ENCODE measurements at regions not wholly inside any gene's neighbourhood (a gene's known extent, or its start where the extent isn't known, plus 50 kb on each side); places are given as distances from the start of the nearest gene placed in this dataset.

DNA sequence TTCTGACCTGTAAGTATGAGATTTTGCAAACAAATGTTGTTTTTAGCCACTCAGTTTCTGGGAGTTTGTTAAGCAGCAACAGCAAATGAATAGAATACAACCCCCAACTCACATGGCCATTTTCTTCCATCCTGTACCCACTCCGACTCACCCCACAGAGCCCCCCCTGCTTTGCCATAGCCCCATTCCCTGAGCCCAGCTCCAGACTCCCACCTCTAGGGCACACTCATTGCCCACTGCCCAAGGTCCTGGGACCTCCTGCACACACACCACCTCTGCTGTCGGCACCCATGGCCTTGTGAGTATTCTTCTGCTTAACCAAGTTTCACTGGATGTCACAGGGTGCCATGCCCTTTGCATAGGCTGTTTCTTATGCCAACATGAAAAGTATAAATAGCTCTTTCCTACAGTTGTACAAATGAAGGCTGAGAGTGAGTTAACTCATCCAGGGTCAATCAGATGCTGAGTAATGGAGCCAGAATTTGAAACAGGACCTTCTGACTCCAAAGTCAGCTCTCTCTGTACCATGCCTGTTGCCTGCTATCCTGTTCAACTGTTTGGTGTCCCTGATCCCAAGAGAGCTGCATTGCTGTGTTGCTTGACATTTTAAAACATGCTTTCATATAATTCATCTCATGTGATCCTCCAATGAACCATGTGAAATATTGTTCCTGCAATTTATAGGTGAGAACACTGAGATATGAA, 367.8 kb upstream of the ZMIZ1 start:
- Histone ChIP-seq H3K27me3 (ENCODE audit: insufficient read depth, low read length) (peaks cover 3% of the 10 kb centered on the region; the same call in 1 of the 2 replicates), H3K9ac (ENCODE audit: low read depth, low read length) (no peak overlapping the region), H3K4me3 (ENCODE audit: low read length) (no peak overlapping the region), H3K27ac (ENCODE audit: low read length) (no peak overlapping the region), H3K9me3 (ENCODE audit: insufficient read depth, low read depth, low read length) (no peaks in the 10 kb centered on the region), H3K36me3 (ENCODE audit: insufficient read depth, low read depth, low read length) (no peaks in the 10 kb centered on the region), H3K4me1 (ENCODE audit: insufficient read depth, low read length) (no peaks in the 10 kb centered on the region)

DNA sequence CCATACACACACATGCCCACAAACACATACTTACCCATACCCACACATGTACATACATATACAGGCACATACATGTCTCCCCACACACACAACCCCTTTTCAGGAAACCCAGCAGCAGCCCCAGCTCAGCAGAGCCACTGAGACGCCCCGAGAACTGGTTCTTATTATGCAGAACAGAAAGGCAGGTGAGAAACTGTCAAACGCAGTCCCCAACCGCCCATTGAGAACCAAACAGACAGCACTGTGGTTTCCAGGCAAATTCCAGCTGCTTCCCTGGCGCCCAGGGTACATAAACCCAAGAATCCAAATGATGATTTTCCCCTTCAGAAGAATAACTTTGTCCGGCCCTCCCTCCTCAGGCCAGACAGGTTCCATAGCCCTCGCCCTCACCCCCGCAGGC, 366.6 kb upstream of the ZMIZ1 start:
- H3K4me3 ChIP-seq (ENCODE audit: low read length): no peak overlapping the region
- H3K9ac ChIP-seq (ENCODE audit: low read depth, low read length): no peak overlapping the region
- no peak overlapping the region for H3K27ac ChIP-seq (ENCODE audit: low read length)
- H3K27me3 ChIP-seq (ENCODE audit: insufficient read depth, low read length): peaks cover 3% of the 10 kb centered on the region; the same call in 1 of the 2 replicates
- no peaks in the 10 kb centered on the region for H3K36me3 ChIP-seq (ENCODE audit: insufficient read depth, low read depth, low read length)
- H3K9me3 ChIP-seq (ENCODE audit: insufficient read depth, low read depth, low read length): no peaks in the 10 kb centered on the region
- no peaks in the 10 kb centered on the region for H3K4me1 ChIP-seq (ENCODE audit: insufficient read depth, low read length)

DNA sequence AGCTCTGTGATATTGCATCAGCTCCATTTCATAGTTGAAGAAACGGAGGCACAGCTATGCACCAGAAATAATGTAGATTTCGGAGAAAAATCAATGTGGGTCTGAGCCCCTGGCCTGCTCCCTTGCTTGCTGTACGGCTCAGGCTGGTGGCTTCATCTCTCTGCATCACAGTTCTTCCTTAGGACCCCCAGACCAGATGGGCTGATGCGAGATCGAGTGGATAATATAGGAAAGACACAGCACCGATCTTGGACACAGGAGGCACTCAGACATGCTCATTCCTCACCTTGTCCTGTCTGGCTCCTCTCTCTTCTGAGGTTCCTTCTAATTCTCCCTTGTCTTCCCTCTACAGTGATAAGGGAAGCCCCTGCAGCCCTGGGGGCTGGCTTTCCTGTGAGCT, 365.9 kb upstream of the ZMIZ1 start:
- no peak overlapping the region for H3K27ac ChIP-seq (ENCODE audit: low read length)
- no peaks in the 10 kb centered on the region for H3K4me1 ChIP-seq (ENCODE audit: insufficient read depth, low read length)
- no peak overlapping the region for H3K4me3 ChIP-seq (ENCODE audit: low read length)
- H3K36me3 ChIP-seq (ENCODE audit: insufficient read depth, low read depth, low read length): no peaks in the 10 kb centered on the region
- no peaks in the 10 kb centered on the region for H3K9me3 ChIP-seq (ENCODE audit: insufficient read depth, low read depth, low read length)
- peaks cover 3% of the 10 kb centered on the region; the same call in 1 of the 2 replicates for H3K27me3 ChIP-seq (ENCODE audit: insufficient read depth, low read length)
- no peak overlapping the region for H3K9ac ChIP-seq (ENCODE audit: low read depth, low read length)

DNA sequence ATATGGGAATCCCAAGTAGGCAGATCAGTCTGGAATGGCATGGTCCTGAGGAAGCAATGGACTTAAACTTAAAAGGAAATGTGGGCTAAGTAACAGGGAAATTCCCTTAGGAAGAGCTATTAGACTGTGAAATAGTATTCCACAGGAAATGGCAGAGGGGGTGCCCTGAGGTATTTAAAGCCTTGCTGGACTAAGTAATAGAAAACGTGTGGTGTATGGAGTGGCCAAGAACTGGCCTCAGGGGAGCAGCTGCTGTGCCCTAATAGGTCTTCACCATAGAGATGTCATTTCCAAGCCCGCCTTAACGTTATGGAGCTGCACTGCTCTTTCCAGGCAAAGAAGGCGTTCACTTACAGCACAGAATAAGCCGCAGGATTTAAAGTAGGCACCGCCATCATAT, 365.2 kb upstream of the ZMIZ1 start:
- no peaks in the 10 kb centered on the region for H3K36me3 ChIP-seq (ENCODE audit: insufficient read depth, low read depth, low read length)
- no peak overlapping the region for H3K9ac ChIP-seq (ENCODE audit: low read depth, low read length)
- no peaks in the 10 kb centered on the region for H3K4me1 ChIP-seq (ENCODE audit: insufficient read depth, low read length)
- no peak overlapping the region for H3K4me3 ChIP-seq (ENCODE audit: low read length)
- H3K9me3 ChIP-seq (ENCODE audit: insufficient read depth, low read depth, low read length): no peaks in the 10 kb centered on the region
- H3K27ac ChIP-seq (ENCODE audit: low read length): no peak overlapping the region
- H3K27me3 ChIP-seq (ENCODE audit: insufficient read depth, low read length): peaks cover 3% of the 10 kb centered on the region; the same call in 1 of the 2 replicates

DNA sequence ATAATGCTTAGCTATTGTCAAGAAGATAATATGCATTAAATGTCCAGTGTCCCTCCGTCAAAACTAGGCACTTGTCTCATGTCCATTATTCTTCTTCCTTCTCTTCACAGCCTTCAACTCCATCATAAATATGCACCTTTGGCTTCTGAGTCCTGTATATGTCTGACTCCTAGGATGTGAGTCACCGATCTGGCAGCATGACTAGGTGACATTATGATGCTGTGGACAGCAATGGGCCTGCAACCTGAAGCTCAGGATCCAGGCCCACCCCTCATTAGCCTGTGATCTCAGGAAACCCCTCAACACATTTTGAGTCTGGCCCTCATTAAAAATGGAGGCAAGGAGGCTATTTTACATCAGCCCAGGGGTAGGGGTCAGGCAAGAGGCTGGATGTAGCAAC, 362.5 kb upstream of the ZMIZ1 start:
- H3K27me3 ChIP-seq (ENCODE audit: insufficient read depth, low read length): peaks cover 3% of the 10 kb centered on the region; the same call in 1 of the 2 replicates
- no peaks in the 10 kb centered on the region for H3K9me3 ChIP-seq (ENCODE audit: insufficient read depth, low read depth, low read length)
- no peak overlapping the region for H3K4me3 ChIP-seq (ENCODE audit: low read length)
- H3K9ac ChIP-seq (ENCODE audit: low read depth, low read length): no peak overlapping the region
- H3K4me1 ChIP-seq (ENCODE audit: insufficient read depth, low read length): no peaks in the 10 kb centered on the region
- no peak overlapping the region for H3K27ac ChIP-seq (ENCODE audit: low read length)
- H3K36me3 ChIP-seq (ENCODE audit: insufficient read depth, low read depth, low read length): no peaks in the 10 kb centered on the region

DNA sequence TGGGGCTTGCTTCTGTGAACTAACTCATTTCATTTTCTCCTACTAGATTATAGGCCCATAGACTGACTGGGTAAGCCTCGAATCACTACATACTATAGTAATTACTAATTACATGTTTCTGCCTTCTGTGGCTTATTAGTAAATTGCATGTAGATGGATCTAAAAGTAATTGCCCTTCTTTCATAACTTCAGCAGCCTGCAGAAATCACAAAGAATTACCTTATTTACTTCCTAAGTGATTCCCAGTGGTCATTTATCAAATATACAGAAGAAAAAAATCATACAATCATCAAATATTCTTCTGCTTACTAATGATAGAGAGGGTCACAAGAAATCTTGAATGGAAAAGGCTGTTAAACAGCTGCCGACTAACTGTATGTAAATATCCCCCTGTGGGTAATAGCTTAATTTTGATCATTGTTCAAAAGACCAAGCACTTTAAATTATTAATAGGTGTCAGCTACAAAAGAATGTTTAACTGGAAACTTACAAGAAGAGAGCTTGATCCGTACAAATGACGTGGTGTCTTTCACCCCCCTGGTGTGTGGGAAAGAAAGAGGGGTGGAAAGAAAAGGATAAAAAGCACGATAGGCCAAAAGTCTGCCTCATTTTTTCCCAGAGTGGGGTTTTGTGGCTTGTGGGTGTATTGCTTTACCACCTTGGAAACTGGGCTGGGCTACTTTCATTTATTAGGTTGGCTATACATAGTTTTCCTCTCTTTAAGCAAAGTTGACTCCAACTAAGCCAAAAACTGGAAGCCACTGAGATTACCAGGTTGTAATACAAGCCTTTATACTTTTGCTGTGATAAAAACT, 361.8 kb upstream of the ZMIZ1 start:
- Histone ChIP-seq H3K4me3 (ENCODE audit: low read length) (no peak overlapping the region), H3K4me1 (ENCODE audit: insufficient read depth, low read length) (no peaks in the 10 kb centered on the region), H3K9me3 (ENCODE audit: insufficient read depth, low read depth, low read length) (no peaks in the 10 kb centered on the region), H3K36me3 (ENCODE audit: insufficient read depth, low read depth, low read length) (no peaks in the 10 kb centered on the region), H3K27ac (ENCODE audit: low read length) (no peak overlapping the region), H3K27me3 (ENCODE audit: insufficient read depth, low read length) (peaks cover 3% of the 10 kb centered on the region; the same call in 1 of the 2 replicates), H3K9ac (ENCODE audit: low read depth, low read length) (no peak overlapping the region)

DNA sequence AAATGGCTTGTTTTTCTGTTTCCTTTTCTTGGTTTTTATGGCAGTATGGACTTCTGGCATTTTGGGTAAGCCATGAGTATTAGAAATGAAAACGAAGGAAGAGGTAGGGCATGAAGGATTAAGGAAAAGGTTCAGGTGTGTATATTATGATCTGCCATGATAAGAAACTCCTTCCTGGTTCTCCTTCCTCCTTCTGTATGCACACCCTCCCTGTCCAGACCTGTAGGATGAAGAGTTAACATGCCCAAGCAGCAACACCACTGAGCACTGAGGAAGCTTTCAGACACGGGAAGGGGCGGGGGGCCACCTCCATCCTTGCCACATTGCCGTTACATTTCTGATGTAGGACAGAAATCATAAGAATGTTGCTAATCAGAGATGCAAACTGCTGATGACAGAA, 361.0 kb upstream of the ZMIZ1 start:
- Histone ChIP-seq H3K27ac (ENCODE audit: low read length) (no peak overlapping the region), H3K27me3 (ENCODE audit: insufficient read depth, low read length) (peaks cover 3% of the 10 kb centered on the region; the same call in 1 of the 2 replicates), H3K9me3 (ENCODE audit: insufficient read depth, low read depth, low read length) (no peaks in the 10 kb centered on the region), H3K4me3 (ENCODE audit: low read length) (no peak overlapping the region), H3K9ac (ENCODE audit: low read depth, low read length) (no peak overlapping the region), H3K36me3 (ENCODE audit: insufficient read depth, low read depth, low read length) (no peaks in the 10 kb centered on the region), H3K4me1 (ENCODE audit: insufficient read depth, low read length) (no peaks in the 10 kb centered on the region)

DNA sequence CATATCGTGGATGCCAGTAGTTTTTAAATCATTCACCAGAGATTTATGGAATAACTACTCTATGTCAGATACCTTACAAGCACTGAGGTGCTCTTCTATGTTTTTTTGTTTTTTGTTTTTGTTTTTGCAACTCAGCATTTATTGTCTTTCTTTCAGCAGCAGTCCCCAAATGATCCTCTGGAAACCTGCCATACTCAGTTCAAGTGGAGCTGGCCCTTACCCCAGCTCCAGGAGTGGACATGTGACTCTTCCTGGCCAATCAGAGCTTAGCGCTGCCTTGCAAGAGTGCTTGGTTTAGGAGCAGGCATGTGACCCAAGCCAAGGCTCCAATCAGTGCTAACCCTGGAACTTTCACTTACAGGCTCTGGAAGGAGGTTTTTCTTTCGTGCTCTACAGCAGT, 356.6 kb upstream of the ZMIZ1 start:
- no peak overlapping the region for H3K9ac ChIP-seq (ENCODE audit: low read depth, low read length)
- H3K4me1 ChIP-seq (ENCODE audit: insufficient read depth, low read length): no peaks in the 10 kb centered on the region
- H3K4me3 ChIP-seq (ENCODE audit: low read length): no peak overlapping the region

DNA sequence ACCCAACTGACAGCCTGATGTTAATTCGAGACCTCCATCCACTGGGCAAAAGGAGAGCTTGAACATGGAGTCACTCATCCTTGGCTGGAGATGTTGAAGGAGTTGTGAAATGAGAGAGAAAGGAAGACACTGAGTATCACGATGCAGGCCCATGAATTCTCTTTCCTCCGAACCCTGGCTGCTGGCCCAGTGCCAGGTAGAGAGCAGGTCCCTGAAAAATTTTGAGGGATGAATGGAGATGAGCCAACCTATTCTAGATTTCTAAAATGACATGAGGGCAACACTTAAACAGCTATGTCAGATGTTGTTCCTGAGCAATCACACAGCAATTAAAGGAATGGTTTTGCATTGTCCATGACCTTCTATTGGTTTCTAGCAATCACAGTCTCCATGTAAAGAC, 355.1 kb upstream of the ZMIZ1 start:
- H3K9ac ChIP-seq (ENCODE audit: low read depth, low read length): no peak overlapping the region
- H3K36me3 ChIP-seq (ENCODE audit: insufficient read depth, low read depth, low read length): no peaks in the 10 kb centered on the region
- H3K9me3 ChIP-seq (ENCODE audit: insufficient read depth, low read depth, low read length): no peaks in the 10 kb centered on the region
- peaks cover 8% of the 10 kb centered on the region for H3K4me1 ChIP-seq (ENCODE audit: insufficient read depth, low read length)
- no peak overlapping the region for H3K27ac ChIP-seq (ENCODE audit: low read length)
- H3K27me3 ChIP-seq (ENCODE audit: insufficient read depth, low read length): no peaks in the 10 kb centered on the region
- no peak overlapping the region for H3K4me3 ChIP-seq (ENCODE audit: low read length)

More for the DNA sequence above, 356.6 kb upstream of the ZMIZ1 start:
- Histone ChIP-seq H3K9me3 (ENCODE audit: insufficient read depth, low read depth, low read length) (no peaks in the 10 kb centered on the region), H3K36me3 (ENCODE audit: insufficient read depth, low read depth, low read length) (no peaks in the 10 kb centered on the region), H3K27me3 (ENCODE audit: insufficient read depth, low read length) (no peaks in the 10 kb centered on the region), H3K27ac (ENCODE audit: low read length) (no peak overlapping the region)

DNA sequence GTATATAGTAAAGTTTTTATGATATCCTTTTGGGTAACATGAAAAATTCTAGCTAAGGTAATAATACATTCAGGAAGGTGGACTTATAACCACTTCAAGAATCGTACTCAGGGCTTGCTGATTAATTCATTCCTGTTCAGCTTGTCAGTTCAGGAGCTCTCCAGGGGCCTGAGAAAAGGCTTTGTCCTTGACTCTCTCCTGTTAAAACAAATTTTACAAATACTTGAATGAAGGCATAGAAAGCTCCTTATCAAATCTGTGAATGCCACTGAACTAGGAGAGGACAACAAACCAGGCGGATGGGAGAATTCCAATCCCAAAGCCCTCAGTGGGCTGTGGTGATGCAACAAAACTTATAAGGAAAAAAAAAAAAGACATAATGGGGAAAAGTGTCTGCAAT, 354.5 kb upstream of the ZMIZ1 start:
- H3K4me1 ChIP-seq (ENCODE audit: insufficient read depth, low read length): peaks cover 8% of the 10 kb centered on the region
- no peak overlapping the region for H3K4me3 ChIP-seq (ENCODE audit: low read length)
- no peaks in the 10 kb centered on the region for H3K27me3 ChIP-seq (ENCODE audit: insufficient read depth, low read length)
- no peak overlapping the region for H3K27ac ChIP-seq (ENCODE audit: low read length)
- H3K36me3 ChIP-seq (ENCODE audit: insufficient read depth, low read depth, low read length): no peaks in the 10 kb centered on the region
- H3K9ac ChIP-seq (ENCODE audit: low read depth, low read length): no peak overlapping the region
- no peaks in the 10 kb centered on the region for H3K9me3 ChIP-seq (ENCODE audit: insufficient read depth, low read depth, low read length)

DNA sequence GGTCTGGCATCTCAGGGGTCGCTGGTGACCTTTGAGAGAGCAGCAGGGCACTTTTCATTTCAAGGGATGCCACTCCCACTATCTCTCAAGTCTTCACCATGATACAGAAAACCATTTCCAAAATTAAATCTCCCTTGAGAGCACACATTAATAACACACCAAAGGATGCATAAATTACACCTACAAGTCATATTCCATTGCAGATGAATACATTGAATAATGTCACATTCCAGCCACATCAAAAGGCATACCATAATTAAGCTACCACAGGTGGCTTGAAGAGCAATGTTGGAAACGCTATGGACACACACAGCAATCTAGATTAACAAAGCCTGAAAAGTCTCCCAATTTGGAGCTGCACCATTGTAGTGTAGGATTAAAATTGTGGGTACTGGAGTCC, 353.3 kb upstream of the ZMIZ1 start:
- Histone ChIP-seq H3K4me3 (ENCODE audit: low read length) (no peak overlapping the region), H3K9me3 (ENCODE audit: insufficient read depth, low read depth, low read length) (no peaks in the 10 kb centered on the region), H3K27ac (ENCODE audit: low read length) (no peak overlapping the region), H3K4me1 (ENCODE audit: insufficient read depth, low read length) (peaks cover 8% of the 10 kb centered on the region), H3K36me3 (ENCODE audit: insufficient read depth, low read depth, low read length) (no peaks in the 10 kb centered on the region), H3K9ac (ENCODE audit: low read depth, low read length) (no peak overlapping the region), H3K27me3 (ENCODE audit: insufficient read depth, low read length) (no peaks in the 10 kb centered on the region)

Data from iPS-20b (cell line).